DND-41 (cell line): ENCODE measurements at regions not wholly inside any gene's neighbourhood (a gene's known extent, or its start where the extent isn't known, plus 50 kb on each side); places are given as distances from the start of the nearest gene placed in this dataset.

Experiments
- ATAC-seq: fragments of 200-7000 bp; cut with Tn5 transposase; 3 replicates; pipeline ENCODE4 v1.9.1; 2021; ENCODE audit warnings: low read depth; ENCODE audit not compliant: insufficient read depth
- DNase-seq: peaks from one replicate; pipeline ENCODE4 v3.0.0-alpha.2; 2020
- H2AFZ ChIP-seq: 2 replicates; pipeline ENCODE4 v1.6.0; 2012; ENCODE audit warnings: low read depth, low read length
- H3K27ac ChIP-seq: 2 replicates; pipeline ENCODE4 v1.5.1; 2012; ENCODE audit warnings: low read length, inconsistent platforms
- H3K27me3 ChIP-seq: fragments of 200-600 bp; sonication (generic); 2 replicates; pipeline ENCODE4 v1.6.0; 2012; ENCODE audit warnings: low read length, mild to moderate bottlenecking, inconsistent platforms; ENCODE audit not compliant: insufficient read depth, poor library complexity
- H3K36me3 ChIP-seq: 2 replicates; pipeline ENCODE4 v1.5.1; 2012; ENCODE audit warnings: low read length, inconsistent platforms; ENCODE audit not compliant: insufficient read depth
- H3K4me1 ChIP-seq: 2 replicates; pipeline ENCODE4 v1.5.1; 2012; ENCODE audit warnings: mild to moderate bottlenecking, low read length; ENCODE audit not compliant: insufficient read depth
- H3K4me2 ChIP-seq: 2 replicates; pipeline ENCODE4 v1.6.0; 2012; ENCODE audit warnings: mild to moderate bottlenecking, moderate library complexity, low read length, inconsistent platforms; ENCODE audit not compliant: insufficient read depth
- H3K4me3 ChIP-seq, 2 experiments: fragments of 200-600 bp in 1 of 2; shearing (Covaris generic) in 1 of 2; 2 replicates each; pipeline ENCODE4 v1.5.1; 2012 to 2016; ENCODE audit warnings: inconsistent platforms in 2 of 2, low read length in 2 of 2, mild to moderate bottlenecking in 2 of 2, low read depth in 1 of 2, moderate library complexity in 1 of 2
- H3K79me2 ChIP-seq: 2 replicates; pipeline ENCODE4 v1.6.0; 2012; ENCODE audit warnings: low read length, inconsistent platforms; ENCODE audit not compliant: insufficient read depth
- H3K9ac ChIP-seq: 2 replicates; pipeline ENCODE4 v1.6.0; 2012; ENCODE audit warnings: low read depth, mild to moderate bottlenecking, inconsistent platforms, low read length, moderate library complexity
- H3K9me3 ChIP-seq: 2 replicates; pipeline ENCODE4 v1.5.1; 2012; ENCODE audit warnings: low read length, moderate library complexity, mild to moderate bottlenecking, inconsistent platforms; ENCODE audit not compliant: insufficient read depth, severe bottlenecking
- H4K20me1 ChIP-seq: 2 replicates; pipeline ENCODE4 v1.6.0; 2012; ENCODE audit warnings: low read length; ENCODE audit not compliant: insufficient read depth
- CTCF ChIP-seq: IDR thresholded peaks from 2 replicates; pipeline ENCODE4 v1.5.1; 2012; ENCODE audit warnings: borderline replicate concordance, low read length, moderate library complexity, mild to moderate bottlenecking; ENCODE audit not compliant: poor library complexity, severe bottlenecking; ENCODE audit errors: extremely low read depth
- EZH2 ChIP-seq: IDR thresholded peaks from 3 replicates; pipeline ENCODE4 v1.6.1; 2012; ENCODE audit warnings: borderline replicate concordance, low read depth, mild to moderate bottlenecking, moderate library complexity, low read length, inconsistent platforms; ENCODE audit not compliant: severe bottlenecking

- no peak for ATAC-seq
- Histone ChIP-seq H3K4me3 (no peak overlapping the region), H4K20me1 (no peaks in the 10 kb centered on the region), H3K4me1 (no peaks in the 10 kb centered on the region), H3K79me2 (no peaks in the 10 kb centered on the region), H3K36me3 (no peaks in the 10 kb centered on the region), H2AFZ (no peak overlapping the region), H3K27ac (no peak overlapping the region), H3K9ac (no peak overlapping the region), H3K27me3 (no peaks in the 10 kb centered on the region), H3K4me2 (no peak overlapping the region), H3K9me3 (no peaks in the 10 kb centered on the region)
- TF ChIP-seq EZH2 = no peak
- TF ChIP-seq CTCF = no peak
- DNase-seq = no peak
Observed at GRCh38 chr6:115310156-115310555, 750.5 kb downstream of the FRK start.

- H2AFZ ChIP-seq = no peak overlapping the region
- H3K79me2 ChIP-seq = no peaks in the 10 kb centered on the region
- H4K20me1 ChIP-seq = no peaks in the 10 kb centered on the region
- no peak for TF ChIP-seq EZH2
- no peak for TF ChIP-seq CTCF
- ATAC-seq (no peak), DNase-seq (no peak)
- H3K4me1 ChIP-seq = no peaks in the 10 kb centered on the region
- H3K4me2 ChIP-seq = no peak overlapping the region
- no peaks in the 10 kb centered on the region for H3K36me3 ChIP-seq
- no peak overlapping the region for H3K9ac ChIP-seq
- no peaks in the 10 kb centered on the region for H3K27me3 ChIP-seq
- no peak overlapping the region for H3K27ac ChIP-seq
- H3K9me3 ChIP-seq = no peaks in the 10 kb centered on the region
- no peak overlapping the region for H3K4me3 ChIP-seq
Observed at GRCh38 chr6:115302731-115303130, 758.0 kb downstream of the FRK start.

GRCh38 chr6:115287467-115287866 lies 773.2 kb downstream of the FRK start:
- Histone ChIP-seq H3K36me3 (no peaks in the 10 kb centered on the region), H3K27ac (no peak overlapping the region), H3K9ac (no peak overlapping the region), H3K27me3 (no peaks in the 10 kb centered on the region), H3K4me2 (no peak overlapping the region), H3K4me1 (no peaks in the 10 kb centered on the region), H3K9me3 (no peaks in the 10 kb centered on the region), H2AFZ (no peak overlapping the region), H4K20me1 (no peaks in the 10 kb centered on the region), H3K4me3 (no peak overlapping the region), H3K79me2 (no peaks in the 10 kb centered on the region)
- ATAC-seq (no peak), DNase-seq (no peak)
- no peak for TF ChIP-seq EZH2
- no peak for TF ChIP-seq CTCF

GRCh38 chr6:115276881-115277565 lies 783.7 kb downstream of the FRK start:
- Histone ChIP-seq H3K4me3 (no peak overlapping the region), H3K27ac (no peak overlapping the region), H3K36me3 (no peaks in the 10 kb centered on the region), H3K79me2 (no peaks in the 10 kb centered on the region), H3K4me2 (no peak overlapping the region), H3K9me3 (no peaks in the 10 kb centered on the region), H3K4me1 (no peaks in the 10 kb centered on the region), H4K20me1 (no peaks in the 10 kb centered on the region), H2AFZ (no peak overlapping the region), H3K27me3 (no peaks in the 10 kb centered on the region), H3K9ac (no peak overlapping the region)
- DNase-seq = no peak
- TF ChIP-seq EZH2 = no peak
- no peak for TF ChIP-seq CTCF
- no peak for ATAC-seq
